MM.1S (cell line): ENCODE measurements at regions not wholly inside any gene's neighbourhood (a gene's known extent, or its start where the extent isn't known, plus 50 kb on each side); places are given as distances from the start of the nearest gene placed in this dataset.

Experiments
- DNase-seq: peaks from one replicate; pipeline ENCODE4 v3.0.0-alpha.2; 2015
- H2AFZ ChIP-seq: fragments of 300-600 bp; sonication (generic); 2 replicates; pipeline ENCODE4 v1.6.0; 2016; ENCODE audit warnings: antibody characterized with exemption, low read length
- H3F3A ChIP-seq: fragments of 300-600 bp; sonication (generic); 2 replicates; pipeline ENCODE4 v1.6.1; 2016; ENCODE audit warnings: mild to moderate bottlenecking, antibody characterized with exemption, low read length, moderate library complexity, mixed read lengths; ENCODE audit not compliant: insufficient read depth
- H3K27ac ChIP-seq: fragments of 300-600 bp; sonication (generic); 2 replicates; pipeline ENCODE4 v1.5.1; 2016; ENCODE audit warnings: mild to moderate bottlenecking, low read length
- H3K27me3 ChIP-seq: fragments of 300-600 bp; sonication (generic); replicated peaks from 2 replicates; pipeline ENCODE4 v1.6.0; 2016; ENCODE audit warnings: low read length; ENCODE audit not compliant: insufficient read depth
- H3K36me3 ChIP-seq: fragments of 300-600 bp; sonication (generic); replicated peaks from 2 replicates; pipeline ENCODE4 v1.6.1; 2016; ENCODE audit warnings: mild to moderate bottlenecking, low read length, mixed read lengths; ENCODE audit not compliant: insufficient read depth
- H3K4me1 ChIP-seq: fragments of 300-600 bp; sonication (generic); 2 replicates; pipeline ENCODE4 v1.6.1; 2016; ENCODE audit warnings: low read length, mixed read lengths
- H3K4me2 ChIP-seq: fragments of 300-600 bp; sonication (generic); 2 replicates; pipeline ENCODE4 v1.6.0; 2016; ENCODE audit warnings: low read depth, low read length
- H3K4me3 ChIP-seq: fragments of 300-600 bp; sonication (generic); 2 replicates; pipeline ENCODE4 v1.5.1; 2016; ENCODE audit warnings: low read length, mixed read lengths
- H3K79me2 ChIP-seq: fragments of 300-600 bp; sonication (generic); 2 replicates; pipeline ENCODE4 v1.6.1; 2016; ENCODE audit warnings: mixed run types, low read length, mixed read lengths
- H3K9ac ChIP-seq: fragments of 300-600 bp; sonication (generic); 2 replicates; pipeline ENCODE4 v1.6.1; 2016; ENCODE audit warnings: low read length, mixed read lengths
- H3K9me2 ChIP-seq: fragments of 300-600 bp; sonication (generic); replicated peaks from 2 replicates; pipeline ENCODE4 v1.6.1; 2016; ENCODE audit warnings: mild to moderate bottlenecking, low read length, mixed read lengths; ENCODE audit not compliant: insufficient read depth
- H3K9me3 ChIP-seq: fragments of 300-600 bp; sonication (generic); replicated peaks from 2 replicates; pipeline ENCODE4 v1.6.1; 2016; ENCODE audit warnings: mild to moderate bottlenecking, low read length, mixed read lengths; ENCODE audit not compliant: insufficient read depth
- H4K20me1 ChIP-seq: fragments of 300-600 bp; sonication (generic); 2 replicates; pipeline ENCODE4 v1.6.1; 2016; ENCODE audit warnings: mild to moderate bottlenecking, low read length, moderate library complexity, mixed read lengths; ENCODE audit not compliant: insufficient read depth
- EZH2 ChIP-seq: fragments of 300-600 bp; sonication (generic); optimal IDR thresholded peaks from 2 replicates; pipeline ENCODE3; 2017; ENCODE audit warnings: low read depth, mild to moderate bottlenecking, antibody characterized with exemption, low read length, mixed read lengths
- EZH2phosphoT487 ChIP-seq: fragments of 300-600 bp; sonication (generic); IDR thresholded peaks from 2 replicates; pipeline ENCODE4 v1.6.1; 2018; ENCODE audit warnings: antibody characterized with exemption, low read length
- TF ChIP-seq, protein P1 (sequence below): fragments of 300-600 bp; sonication (generic); IDR thresholded peaks from 2 replicates; pipeline ENCODE4 v1.5.1; 2016; ENCODE audit warnings: antibody characterized with exemption, low read length, mixed read lengths

DNA sequence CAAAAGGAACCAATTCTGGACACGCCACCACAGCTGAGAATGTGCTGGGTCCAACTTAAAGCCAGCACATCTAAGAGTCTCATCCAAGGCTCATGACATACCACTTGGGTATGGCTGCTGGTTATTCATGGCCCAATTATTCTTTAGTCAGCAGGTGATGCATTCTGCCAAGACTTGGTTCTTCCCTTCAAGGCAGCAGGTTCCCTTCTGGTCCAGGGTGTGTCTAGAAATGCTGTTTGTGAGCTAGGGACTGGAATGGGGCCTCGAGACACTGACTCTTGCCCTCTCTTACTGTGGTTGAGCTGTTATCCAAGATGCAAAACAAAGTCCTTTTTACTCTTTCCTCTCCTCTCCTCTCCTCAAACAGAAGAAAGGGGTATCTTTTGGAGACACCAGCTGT, 522.6 kb downstream of the HINT1 start:
- H3K4me2 ChIP-seq = no peak overlapping the region
- H3K36me3 ChIP-seq = no peaks in the 10 kb centered on the region
- H3K9me3 ChIP-seq = no peaks in the 10 kb centered on the region
- no peak overlapping the region for H3K27ac ChIP-seq
- H3F3A ChIP-seq = no peaks in the 10 kb centered on the region
- H3K27me3 ChIP-seq = no peaks in the 10 kb centered on the region
- no peaks in the 10 kb centered on the region for H3K4me1 ChIP-seq
- DNase-seq = no peak
- no peak for TF ChIP-seq EZH2
- no peak for TF ChIP-seq EZH2phosphoT487
- TF ChIP-seq, protein P1, sequence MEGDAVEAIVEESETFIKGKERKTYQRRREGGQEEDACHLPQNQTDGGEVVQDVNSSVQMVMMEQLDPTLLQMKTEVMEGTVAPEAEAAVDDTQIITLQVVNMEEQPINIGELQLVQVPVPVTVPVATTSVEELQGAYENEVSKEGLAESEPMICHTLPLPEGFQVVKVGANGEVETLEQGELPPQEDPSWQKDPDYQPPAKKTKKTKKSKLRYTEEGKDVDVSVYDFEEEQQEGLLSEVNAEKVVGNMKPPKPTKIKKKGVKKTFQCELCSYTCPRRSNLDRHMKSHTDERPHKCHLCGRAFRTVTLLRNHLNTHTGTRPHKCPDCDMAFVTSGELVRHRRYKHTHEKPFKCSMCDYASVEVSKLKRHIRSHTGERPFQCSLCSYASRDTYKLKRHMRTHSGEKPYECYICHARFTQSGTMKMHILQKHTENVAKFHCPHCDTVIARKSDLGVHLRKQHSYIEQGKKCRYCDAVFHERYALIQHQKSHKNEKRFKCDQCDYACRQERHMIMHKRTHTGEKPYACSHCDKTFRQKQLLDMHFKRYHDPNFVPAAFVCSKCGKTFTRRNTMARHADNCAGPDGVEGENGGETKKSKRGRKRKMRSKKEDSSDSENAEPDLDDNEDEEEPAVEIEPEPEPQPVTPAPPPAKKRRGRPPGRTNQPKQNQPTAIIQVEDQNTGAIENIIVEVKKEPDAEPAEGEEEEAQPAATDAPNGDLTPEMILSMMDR = no peak
- no peak overlapping the region for H3K4me3 ChIP-seq
- H3K9ac ChIP-seq = no peak overlapping the region
- H3K9me2 ChIP-seq = no peaks in the 10 kb centered on the region
- H2AFZ ChIP-seq = no peak overlapping the region
- H3K79me2 ChIP-seq = no peaks in the 10 kb centered on the region
- H4K20me1 ChIP-seq = no peaks in the 10 kb centered on the region

DNA sequence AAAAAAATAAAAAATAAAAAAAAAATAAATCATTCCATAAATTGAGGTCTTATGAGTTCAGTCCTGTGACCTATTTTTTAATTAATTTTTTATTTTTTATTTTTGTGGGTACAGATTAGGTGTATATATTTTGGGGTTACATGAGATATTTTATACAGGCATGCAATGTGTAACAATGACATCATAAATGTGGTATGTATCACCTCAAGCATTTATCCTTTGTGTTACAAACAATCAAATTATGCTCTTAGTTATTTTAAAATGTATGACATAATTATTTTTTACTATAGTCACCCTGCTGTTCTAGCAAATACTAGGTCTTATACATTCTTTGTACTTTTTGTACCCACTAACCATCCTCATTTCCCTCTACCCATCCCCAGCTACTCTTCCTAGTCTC, 537.9 kb downstream of the HINT1 start:
- Histone ChIP-seq H3K36me3 (no peaks in the 10 kb centered on the region), H3K4me1 (no peaks in the 10 kb centered on the region), H3K4me2 (no peak overlapping the region), H4K20me1 (no peaks in the 10 kb centered on the region), H3K4me3 (no peak overlapping the region), H3F3A (no peaks in the 10 kb centered on the region), H3K27ac (no peak overlapping the region), H3K27me3 (no peaks in the 10 kb centered on the region), H3K9me3 (no peaks in the 10 kb centered on the region), H3K79me2 (no peaks in the 10 kb centered on the region), H3K9ac (no peak overlapping the region), H2AFZ (no peak overlapping the region), H3K9me2 (no peaks in the 10 kb centered on the region)
- no peak for DNase-seq
- TF ChIP-seq EZH2phosphoT487 = no peak
- TF ChIP-seq, protein P1 = no peak
- no peak for TF ChIP-seq EZH2

DNA sequence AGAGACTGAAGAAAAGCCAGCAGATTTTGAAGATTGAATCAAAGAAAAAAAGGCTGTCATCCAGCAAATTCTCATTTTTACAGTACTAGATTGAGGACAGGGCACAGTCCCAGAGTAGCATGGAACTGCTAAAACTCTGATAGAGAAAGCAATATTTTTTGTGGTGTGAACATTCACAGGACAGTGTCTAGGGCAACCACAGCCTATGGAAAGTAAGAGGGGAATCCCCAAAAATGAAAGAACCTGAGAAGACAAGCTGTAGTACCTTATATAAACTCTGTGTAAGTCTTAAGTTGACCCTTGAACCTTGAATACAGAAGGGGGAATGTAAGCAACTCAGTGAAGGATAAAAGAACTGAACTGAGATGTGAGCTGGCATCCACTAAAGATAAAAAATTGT, 540.3 kb downstream of the HINT1 start:
- no peaks in the 10 kb centered on the region for H3K79me2 ChIP-seq
- no peak overlapping the region for H2AFZ ChIP-seq
- no peaks in the 10 kb centered on the region for H3F3A ChIP-seq
- peak; percentile 52 for DNase-seq
- no peaks in the 10 kb centered on the region for H3K9me2 ChIP-seq
- H3K9me3 ChIP-seq = no peaks in the 10 kb centered on the region
- no peak for TF ChIP-seq EZH2phosphoT487
- TF ChIP-seq EZH2 = no peak
- TF ChIP-seq, protein P1 = no peak
- no peaks in the 10 kb centered on the region for H3K36me3 ChIP-seq
- H3K4me2 ChIP-seq = no peak overlapping the region
- H3K27me3 ChIP-seq = no peaks in the 10 kb centered on the region
- H3K9ac ChIP-seq = no peak overlapping the region
- H3K4me3 ChIP-seq = no peak overlapping the region
- H3K27ac ChIP-seq = no peak overlapping the region
- H3K4me1 ChIP-seq = no peaks in the 10 kb centered on the region
- H4K20me1 ChIP-seq = no peaks in the 10 kb centered on the region

DNA sequence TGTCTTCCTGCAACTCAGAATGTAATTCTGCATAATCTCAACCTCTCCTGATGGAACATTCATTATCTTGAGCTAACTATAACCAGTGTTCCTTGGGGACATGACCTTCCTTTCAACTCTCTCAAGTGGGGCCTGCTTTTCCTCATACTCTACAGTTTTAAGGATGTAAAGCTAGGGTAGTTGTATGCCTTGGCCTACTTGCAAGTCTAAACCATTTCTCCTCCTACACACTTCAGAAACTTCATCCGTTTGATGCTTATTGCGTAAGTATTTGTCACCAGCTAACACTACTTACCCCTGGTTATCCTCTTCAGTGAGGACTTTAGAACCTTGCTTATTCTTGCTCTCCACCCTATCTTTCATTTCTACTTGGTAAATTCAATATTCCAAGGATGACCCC, 548.9 kb downstream of the HINT1 start:
- H3K36me3 ChIP-seq = no peaks in the 10 kb centered on the region
- no peaks in the 10 kb centered on the region for H3K9me2 ChIP-seq
- no peak for DNase-seq
- no peak overlapping the region for H3K9ac ChIP-seq
- H3K27ac ChIP-seq = no peak overlapping the region
- H3K27me3 ChIP-seq = no peaks in the 10 kb centered on the region
- no peak overlapping the region for H3K4me2 ChIP-seq
- no peak overlapping the region for H3K4me3 ChIP-seq
- H3K79me2 ChIP-seq = no peaks in the 10 kb centered on the region
- H3K4me1 ChIP-seq = no peaks in the 10 kb centered on the region
- H3F3A ChIP-seq = no peaks in the 10 kb centered on the region
- no peak overlapping the region for H2AFZ ChIP-seq
- TF ChIP-seq EZH2 (no peak), EZH2phosphoT487 (no peak)
- TF ChIP-seq, protein P1 = no peak
- no peaks in the 10 kb centered on the region for H3K9me3 ChIP-seq
- H4K20me1 ChIP-seq = no peaks in the 10 kb centered on the region
